GM19351 (cell line): ENCODE measurements at regions not wholly inside any gene's neighbourhood (a gene's known extent, or its start where the extent isn't known, plus 50 kb on each side); places are given as distances from the start of the nearest gene placed in this dataset.
A peak's percentile ranks its signal among the peaks of the same experiment; 100 is the strongest.

ENCODE experiments used
- ATAC-seq: cut with Tn5 transposase; IDR thresholded peaks from one replicate; pipeline ENCODE4 v1.9.1; 2021; ENCODE audit warnings: mild to moderate bottlenecking, moderate library complexity; ENCODE audit not compliant: unreplicated experiment

- ATAC-seq: no peak
Observed at GRCh38 chr2:188713961-188714360, 260.2 kb upstream of the COL3A1 start.

- ATAC-seq: no peak
Observed at GRCh38 chr2:188720811-188721605, 253.2 kb upstream of the COL3A1 start.

- no peak for ATAC-seq
Observed at GRCh38 chr2:188721784-188722183, 252.4 kb upstream of the COL3A1 start.

DNA sequence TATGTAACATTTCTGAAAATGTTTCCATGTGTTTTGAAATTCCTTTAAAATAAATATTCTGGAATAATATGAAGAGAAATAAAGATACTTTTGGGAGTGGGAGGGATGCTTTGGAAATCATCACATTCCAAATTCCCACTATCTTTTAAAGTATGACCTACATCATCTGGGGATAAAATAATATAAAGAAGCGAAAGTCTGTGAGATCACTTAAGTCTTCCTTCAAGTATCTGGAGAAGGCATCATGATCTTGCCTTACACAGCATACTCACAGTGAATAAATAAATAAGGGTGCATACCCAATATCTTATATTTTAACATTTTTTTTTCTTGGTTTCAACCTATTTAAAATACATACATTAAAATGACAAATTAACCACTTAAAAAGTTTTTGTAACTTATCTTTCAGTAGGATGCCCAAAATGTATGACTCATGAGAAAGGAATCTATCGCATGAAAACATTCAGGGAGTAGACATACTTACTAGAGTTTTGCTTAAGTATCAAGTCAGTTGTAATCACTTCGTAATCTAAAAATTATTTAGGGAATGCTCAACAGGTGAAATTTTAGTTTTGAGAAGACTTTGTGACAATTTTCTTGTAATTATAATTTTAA lies 248.3 kb upstream of the COL3A1 start:
- ATAC-seq: no peak

DNA sequence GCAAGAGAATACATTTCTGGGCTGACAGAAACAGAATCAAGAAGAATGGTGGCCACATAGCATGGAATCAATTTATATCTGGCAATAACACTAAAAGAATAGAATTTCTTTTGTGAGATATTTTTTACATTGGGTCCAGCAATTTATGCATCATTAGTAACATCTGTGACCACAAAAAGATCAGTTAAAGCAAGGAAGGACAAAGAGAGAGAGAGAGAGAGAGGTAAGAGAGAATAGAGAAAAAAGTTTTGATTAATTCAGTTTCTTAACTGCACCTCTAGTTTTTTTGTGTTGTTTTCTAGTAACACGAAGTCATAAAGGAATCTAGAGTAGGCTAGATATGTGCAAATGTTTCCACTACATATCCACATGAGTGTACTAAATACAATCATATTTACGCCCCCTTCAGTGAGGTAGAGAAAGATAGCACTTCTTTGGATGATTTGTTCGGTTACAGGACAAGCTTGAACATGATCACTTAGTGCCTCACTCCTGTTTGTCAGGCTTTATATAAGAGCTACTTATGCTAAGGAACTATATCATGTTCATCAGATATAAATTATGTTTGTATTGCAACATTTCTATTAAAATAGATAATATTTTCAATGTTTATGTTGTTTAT lies 247.4 kb upstream of the COL3A1 start:
- no peak for ATAC-seq

- no peak for ATAC-seq
Observed at GRCh38 chr2:188727846-188728245, 246.3 kb upstream of the COL3A1 start.

DNA sequence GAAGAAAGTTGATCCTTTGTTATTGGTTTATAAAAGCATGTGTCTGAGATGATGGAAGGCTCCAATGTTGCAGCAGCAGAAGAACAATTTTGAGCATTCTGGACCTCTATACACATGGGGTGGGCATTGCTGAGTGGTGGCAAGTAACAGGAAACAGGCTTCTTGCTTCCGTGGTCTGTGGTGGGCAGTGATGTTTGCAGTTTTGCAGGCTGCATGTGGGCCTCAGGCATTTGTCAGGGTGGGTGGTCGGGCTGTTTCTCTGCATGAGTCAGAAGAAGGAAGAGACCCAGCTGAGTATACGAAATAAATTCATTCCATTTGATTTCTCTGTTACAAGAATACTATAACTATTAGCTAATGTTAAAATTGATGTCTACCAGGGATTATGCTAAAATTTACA lies 239.5 kb upstream of the COL3A1 start:
- no peak for ATAC-seq

DNA sequence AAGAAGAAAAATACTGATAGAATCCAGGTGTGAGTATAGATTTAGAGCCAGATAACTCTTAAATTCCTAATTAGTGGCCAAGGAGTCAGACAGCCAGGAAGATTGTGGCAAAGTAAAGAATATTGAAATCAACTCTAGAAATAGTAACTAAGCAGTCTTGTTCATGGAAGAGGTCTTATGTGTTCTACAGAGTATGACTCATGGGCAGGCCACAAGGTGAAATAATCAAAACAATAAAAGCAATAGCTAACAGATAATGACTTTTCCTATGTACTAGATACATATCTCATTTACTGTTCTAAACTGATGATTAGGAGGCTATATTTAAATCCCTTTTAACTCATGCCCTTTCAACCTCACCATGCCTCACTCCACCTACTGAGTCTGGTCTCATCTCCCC lies 227.4 kb upstream of the COL3A1 start:
- no peak for ATAC-seq

- no peak for ATAC-seq
Observed at GRCh38 chr2:188751816-188752215, 222.4 kb upstream of the COL3A1 start.

DNA sequence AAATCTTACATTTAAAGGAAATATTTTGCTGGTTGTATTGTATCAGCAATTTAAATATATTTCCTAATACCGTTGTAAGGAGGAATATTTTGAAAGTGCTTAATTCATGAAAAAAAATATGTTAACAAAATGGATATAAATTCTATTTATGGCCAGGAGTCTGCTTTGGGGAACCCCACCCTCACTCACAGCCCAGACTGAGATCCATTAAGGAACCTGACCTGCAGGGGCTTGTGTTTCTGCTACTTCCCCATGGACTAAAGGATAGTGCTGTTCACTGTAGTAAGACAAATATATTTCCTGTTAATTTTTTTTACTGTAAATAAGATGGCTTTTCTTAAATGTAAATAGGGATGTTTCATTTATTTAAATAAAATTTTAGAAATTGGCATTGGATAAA lies 221.9 kb upstream of the COL3A1 start:
- no peak for ATAC-seq

DNA sequence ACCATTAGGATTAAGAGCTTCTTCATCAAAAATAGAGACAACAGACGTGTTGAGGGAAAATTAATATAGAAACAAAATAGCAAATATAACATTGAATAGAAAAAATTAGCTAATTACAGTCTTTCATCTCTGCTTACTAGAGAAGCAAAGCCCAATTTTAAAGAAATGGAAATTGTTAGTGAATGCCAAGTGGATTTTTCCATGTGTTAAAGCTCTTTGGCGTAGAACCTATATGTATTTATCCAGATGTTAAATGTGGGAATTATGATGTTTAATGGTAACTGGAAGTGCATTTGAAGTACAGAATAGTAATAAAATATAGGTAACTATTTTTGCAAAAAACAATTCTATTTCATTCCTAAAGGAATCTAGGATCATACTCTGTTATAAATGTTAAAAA lies 212.0 kb upstream of the COL3A1 start:
- ATAC-seq: no peak

DNA sequence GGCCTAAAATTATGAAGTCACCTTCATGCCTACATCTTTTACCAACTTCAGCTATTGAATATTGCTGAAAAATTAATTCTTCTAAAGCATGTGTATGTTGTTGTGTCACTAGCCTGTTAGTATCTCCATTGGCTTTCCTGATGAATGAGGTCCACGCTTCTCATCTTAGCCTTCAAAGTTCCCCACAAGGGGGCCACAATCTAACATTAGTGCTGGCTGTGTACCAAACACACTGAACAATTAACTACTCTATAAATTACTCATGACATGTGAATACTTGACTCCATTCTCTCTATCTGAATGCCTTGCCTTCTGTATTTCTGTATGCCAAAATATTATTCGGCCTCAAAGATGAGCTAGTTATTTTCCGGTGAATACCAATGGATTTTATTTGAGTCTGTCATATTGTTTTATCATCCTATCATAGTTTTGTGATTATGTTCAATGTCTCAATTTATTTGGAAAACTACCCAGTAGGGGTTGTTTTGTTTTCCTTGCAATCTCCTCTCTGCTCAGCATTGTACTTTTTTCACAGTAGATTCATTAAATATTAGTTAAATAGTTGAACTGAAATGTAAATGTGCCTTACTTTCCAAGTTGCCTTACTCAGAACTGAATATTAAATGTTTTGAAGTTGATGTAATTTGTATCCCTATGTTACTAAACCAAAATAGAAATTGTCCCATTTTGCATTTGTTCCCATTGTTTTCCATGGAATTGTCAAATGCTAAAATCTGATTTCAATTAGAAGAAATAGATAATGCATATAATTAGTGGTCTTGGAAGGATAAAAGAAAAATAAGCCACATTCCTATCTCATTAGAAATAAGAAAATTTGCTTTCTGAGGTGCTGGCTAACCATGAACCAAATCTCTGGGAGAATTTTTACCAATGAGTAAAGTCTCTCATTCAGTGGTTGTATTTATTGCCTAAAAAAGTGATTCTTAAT lies 208.4 kb upstream of the COL3A1 start:
- ATAC-seq: peak; percentile 84

- no peak for ATAC-seq
Observed at GRCh38 chr2:188766471-188766856, 207.7 kb upstream of the COL3A1 start.

- no peak for ATAC-seq
Observed at GRCh38 chr2:188767176-188767575, 207.0 kb upstream of the COL3A1 start.

GRCh38 chr2:188770296-188770695 lies 203.9 kb upstream of the COL3A1 start:
- ATAC-seq: no peak

DNA sequence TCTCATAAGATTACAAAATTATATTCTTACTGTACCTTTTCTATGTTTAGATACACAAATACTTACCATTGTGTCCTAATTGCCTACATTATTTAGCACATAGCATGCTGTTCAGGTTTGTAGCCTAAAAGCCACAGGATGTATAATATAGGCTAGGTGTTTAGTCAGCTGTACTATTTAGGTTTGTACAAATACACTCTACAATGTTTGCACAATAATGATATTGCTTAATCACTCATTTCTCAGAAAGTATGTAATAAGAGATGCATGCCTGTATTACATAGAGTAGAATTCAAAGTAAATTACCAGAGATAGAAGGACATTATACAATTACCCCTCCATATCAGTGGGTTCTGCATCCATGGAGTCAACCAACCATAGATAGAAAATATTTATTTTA lies 201.1 kb upstream of the COL3A1 start:
- no peak for ATAC-seq

- no peak for ATAC-seq
Observed at GRCh38 chr2:188776634-188777033, 197.5 kb upstream of the COL3A1 start.

DNA sequence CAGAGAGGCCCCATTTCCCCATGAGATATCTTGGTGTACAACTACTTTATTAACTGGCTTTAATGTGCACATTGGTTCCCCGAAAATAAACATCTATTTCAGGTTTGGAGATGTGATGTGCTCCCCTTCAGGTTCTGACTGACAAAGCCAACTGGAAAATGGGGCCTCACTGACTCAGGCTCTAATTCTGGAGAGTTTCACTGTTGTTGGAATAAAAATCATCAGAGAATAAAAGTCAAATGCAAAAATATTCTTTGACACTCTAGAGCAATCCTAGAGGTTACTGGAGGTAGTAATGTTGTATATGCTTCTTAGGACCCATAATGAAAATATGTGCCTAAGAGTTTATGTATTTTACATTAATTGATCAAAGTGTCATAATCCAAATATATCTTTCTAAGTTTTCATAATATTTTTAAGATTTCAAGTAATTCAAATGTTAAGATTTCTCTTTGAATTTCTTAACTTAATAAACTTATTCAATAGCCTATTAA lies 189.9 kb upstream of the COL3A1 start:
- no peak for ATAC-seq

- ATAC-seq: no peak
Observed at GRCh38 chr2:188785061-188785460, 189.1 kb upstream of the COL3A1 start.

GRCh38 chr2:188785490-188785889 lies 188.7 kb upstream of the COL3A1 start:
- ATAC-seq: no peak

DNA sequence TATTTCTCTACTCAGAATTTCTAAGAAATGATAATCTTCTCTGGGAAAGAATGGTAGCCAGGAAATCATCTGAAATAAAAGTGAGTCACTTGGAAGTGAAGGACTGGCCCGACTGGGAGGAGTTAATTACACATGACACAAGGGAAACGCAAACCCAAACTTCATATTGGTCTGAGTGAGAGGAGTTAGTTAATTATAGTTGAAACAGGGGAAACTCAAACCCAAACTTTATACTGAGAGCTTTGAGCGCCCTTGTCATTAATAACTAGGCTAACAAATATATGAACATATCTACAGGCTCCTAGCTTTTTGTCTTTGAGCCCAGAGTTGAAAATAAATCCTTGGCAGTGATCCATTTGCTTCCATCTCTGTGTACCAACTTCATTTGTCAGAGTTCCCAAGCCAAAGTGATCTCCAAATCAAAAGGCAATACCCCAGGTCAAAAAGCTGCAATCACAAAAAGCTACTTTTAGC lies 187.8 kb upstream of the COL3A1 start:
- no peak for ATAC-seq
